ENCODE measurements at regions not wholly inside any gene's neighbourhood (a gene's known extent, or its start where the extent isn't known, plus 50 kb on each side); places are given as distances from the start of the nearest gene placed in this dataset.
"Not testable (repeated sequence)": the region's sequence is repeated elsewhere in the genome, so short reads cannot be mapped to it uniquely, and the experiment has no call there.

DNA sequence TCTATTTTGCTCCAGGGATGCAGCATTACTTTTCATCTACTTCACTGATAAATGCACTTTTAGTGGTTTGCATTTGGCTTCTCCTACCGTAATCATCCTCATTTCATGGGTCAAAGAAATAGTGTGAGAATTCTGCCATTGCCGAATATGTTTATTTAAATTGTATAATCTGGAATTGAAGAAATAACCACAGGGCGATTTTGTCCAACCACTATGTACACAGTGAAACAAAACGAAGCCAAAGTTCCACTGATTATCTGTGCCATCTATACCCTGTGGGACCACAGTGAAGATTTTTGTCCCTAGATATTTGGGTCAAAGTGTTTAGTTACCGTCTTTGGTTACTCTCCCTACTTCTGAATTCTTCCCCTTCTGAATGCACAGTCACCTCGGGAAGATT lies 888.6 kb upstream of the NRXN1 start:
- DNase-seq (ENCODE audit: low read depth, low spot score) = no peak
- H3K4me3 ChIP-seq (ENCODE audit: low read length) = no peak overlapping the region

DNA sequence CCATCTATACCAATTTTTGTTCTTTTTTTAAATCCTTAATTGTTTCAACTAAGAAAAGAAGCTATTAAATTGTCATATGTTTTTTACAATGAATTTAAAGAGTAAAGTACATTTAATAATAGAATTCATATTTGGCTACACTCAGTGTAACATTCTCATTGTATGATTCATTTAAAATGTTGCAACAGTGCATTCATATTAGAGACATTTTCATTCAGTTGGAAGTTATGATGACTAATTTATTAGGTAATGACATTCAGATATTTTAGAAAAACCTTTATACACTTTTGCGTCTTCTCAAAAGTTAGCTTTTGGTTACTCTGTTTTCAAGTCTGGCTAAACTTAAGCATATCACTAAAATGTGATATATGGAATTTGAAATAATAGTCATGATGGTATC lies 887.5 kb upstream of the NRXN1 start:
- no peak overlapping the region for H3K4me3 ChIP-seq (ENCODE audit: low read length)
- DNase-seq (ENCODE audit: low read depth, low spot score) = no peak

DNA sequence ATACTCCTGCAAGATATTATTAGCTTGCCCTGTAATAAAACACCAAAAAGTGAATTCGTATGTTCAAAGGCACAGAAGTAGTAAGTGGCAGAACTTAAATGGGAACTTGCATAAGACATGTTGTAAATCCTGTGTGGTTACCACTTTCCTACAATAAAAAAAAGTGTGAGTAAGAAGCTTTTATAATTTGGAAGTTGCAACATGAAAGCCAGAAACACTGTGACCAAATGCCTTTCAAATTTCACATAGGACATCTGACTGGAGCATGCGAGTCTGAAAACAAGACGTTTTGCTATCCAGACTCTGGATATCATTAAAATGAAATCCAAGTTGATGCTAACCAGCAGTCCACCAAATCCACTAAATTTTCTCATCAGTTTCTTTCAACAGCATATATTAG lies 886.2 kb upstream of the NRXN1 start:
- DNase-seq (ENCODE audit: low read depth, low spot score) = no peak
- no peak overlapping the region for H3K4me3 ChIP-seq (ENCODE audit: low read length)

DNA sequence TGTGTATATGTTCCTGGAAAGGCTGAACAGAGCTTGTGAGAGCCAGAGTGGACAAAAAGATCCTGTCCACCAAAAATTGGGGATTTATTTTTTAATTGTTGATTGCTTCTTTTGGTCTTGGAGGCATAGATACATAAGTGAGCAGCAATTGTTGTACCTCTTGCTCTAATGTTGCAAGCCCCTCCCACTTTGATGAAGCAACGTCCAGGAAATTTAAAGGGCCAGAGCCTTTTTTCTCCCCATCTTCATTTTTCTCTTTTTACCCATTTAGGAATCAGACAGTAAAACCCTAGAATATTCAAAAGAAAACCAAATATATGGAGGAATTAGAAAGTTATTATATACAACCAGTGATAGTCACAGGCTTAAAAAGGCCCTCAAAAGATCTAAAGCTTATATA lies 871.8 kb upstream of the NRXN1 start:
- DNase-seq (ENCODE audit: low read depth, low spot score) = no peak

DNA sequence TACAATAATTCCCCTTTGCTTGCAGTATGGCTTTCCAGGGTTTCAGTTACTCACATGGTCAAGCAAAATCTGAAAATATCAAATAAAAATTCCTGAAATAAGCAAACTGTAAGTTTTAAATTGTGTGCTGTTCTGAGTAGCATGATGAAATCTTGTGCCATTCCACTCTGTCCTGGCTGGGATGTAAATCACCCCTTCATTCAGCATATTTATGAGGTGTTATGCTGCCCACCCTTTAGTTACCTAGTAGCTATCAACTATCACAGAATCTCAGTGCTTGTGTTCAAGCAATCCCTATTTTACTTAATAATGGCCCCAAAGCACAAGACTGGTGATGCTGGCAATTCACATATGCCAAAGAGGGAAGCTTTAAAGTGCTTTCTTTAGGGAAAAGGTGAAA lies 867.7 kb upstream of the NRXN1 start:
- DNase-seq (ENCODE audit: low read depth, low spot score) = no peak
- no peak overlapping the region for H3K4me3 ChIP-seq (ENCODE audit: low read length)

More for the DNA sequence above, 871.8 kb upstream of the NRXN1 start:
- H3K4me3 ChIP-seq (ENCODE audit: low read length) = no peak overlapping the region

DNA sequence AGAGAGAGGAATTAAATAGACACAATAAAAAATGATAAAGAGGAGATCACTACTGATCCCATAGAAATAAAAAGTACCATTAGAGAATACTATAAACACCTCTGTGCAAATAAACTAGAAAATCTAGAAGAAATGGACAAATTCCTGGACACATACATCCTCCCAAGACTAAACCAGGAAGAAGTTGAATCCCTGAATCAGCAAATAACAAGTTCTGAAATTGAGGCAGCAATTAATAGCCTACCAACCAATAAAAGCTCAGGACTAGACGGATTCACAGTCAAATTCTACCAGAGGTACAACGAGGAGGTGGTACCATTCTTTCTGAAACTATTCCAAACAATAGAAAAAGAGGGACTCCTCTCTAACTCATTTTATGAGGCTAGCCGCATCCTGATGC lies 862.7 kb upstream of the NRXN1 start:
- DNase-seq (ENCODE audit: low read depth, low spot score); H3K4me3 ChIP-seq (ENCODE audit: low read length): not testable (repeated sequence)

DNA sequence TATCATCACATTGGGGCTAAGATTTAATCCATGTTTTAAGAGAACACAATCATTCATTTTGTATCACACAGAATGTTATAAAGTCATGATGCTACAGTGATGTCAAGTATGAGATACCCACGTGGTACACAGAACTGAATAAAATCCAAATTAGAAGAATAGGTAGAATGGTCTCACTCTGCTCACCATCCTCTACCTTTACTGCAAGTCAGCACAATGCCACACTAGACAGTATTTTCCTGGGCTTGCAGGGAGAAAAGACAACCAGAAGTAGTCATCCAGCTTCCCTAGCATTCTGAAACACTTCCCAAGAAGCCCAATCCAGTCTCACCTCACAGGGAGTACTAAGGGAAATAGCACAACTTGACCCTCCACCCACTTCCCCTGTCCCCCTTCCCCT lies 856.2 kb upstream of the NRXN1 start:
- no peak overlapping the region for H3K4me3 ChIP-seq (ENCODE audit: low read length)
- no peak for DNase-seq (ENCODE audit: low read depth, low spot score)

DNA sequence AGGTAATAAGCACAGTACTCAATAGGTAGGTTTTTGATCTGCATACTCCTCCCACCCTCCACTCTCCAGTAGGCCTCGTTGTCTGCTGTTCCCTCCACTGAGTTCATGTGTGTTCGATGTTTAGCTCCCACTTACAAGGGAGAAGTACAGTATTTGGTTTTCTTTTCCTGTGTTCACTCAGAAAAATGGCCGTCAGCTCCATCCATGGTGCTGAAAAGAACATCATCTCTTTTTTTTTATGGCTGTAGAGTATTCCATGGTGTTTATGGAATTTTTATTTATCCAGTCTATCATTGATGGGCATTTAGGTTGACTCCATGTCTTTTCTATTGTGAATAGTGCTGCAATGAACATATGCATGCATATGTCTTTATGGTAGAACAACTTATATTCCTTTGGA lies 849.7 kb upstream of the NRXN1 start:
- DNase-seq (ENCODE audit: low read depth, low spot score) = no peak
- H3K4me3 ChIP-seq (ENCODE audit: low read length) = no peak overlapping the region

DNA sequence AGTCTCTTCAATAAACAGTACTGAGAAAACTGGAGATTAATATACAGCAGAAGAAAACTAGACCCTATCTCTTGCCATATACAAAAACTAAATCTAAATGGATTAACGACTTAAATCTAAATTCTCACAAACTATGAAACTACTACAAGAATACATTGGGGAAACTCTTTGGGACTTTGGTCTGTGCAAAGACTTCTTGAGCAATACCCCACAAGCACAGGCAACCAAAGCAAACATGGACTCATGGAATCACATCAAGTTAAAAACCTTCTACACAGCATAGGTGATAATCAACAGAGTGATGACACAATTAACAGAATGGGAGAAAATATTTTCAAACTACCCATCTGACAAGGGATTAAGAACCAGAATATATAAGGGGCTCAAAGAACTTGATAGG lies 848.2 kb upstream of the NRXN1 start:
- no peak for DNase-seq (ENCODE audit: low read depth, low spot score)
- no peak overlapping the region for H3K4me3 ChIP-seq (ENCODE audit: low read length)

DNA sequence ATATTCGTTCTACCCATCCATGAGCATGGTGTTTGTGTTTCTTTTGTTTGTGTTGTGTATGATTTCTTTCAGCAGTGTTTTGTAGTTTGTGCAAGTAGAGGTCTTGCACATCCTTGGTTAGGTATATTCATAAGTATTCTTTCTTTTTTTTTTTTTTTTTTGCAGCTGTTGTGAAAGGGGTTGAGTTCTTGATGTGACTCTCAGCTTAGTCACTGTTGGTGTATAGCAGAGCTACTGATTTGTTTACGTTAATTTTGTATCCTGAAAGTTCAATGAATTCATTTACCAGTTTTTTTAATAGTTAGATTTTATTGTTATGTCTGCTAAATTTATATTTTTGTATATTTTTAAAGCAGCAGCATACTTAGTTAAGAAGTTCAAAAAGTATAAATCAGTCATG lies 834.4 kb upstream of the NRXN1 start:
- DNase-seq (ENCODE audit: low read depth, low spot score) = no peak
- no peak overlapping the region for H3K4me3 ChIP-seq (ENCODE audit: low read length)

DNA sequence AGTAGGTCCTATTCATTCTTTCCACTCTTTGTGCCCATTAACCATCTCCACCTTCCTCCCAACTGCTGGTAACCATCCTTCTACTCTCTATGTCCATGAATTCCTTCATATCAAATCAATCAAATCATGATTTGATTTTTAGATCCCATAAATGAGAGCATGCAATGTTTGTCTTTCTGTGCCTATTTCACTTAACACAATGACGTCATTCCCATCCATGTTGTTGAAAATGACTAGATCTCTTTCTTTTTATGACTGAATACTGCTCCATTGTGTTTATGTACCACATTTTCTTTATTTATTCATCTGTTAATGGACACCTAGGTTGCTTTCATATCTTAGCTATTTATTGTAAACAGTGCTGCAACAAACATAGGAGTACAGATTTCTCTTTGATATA lies 827.3 kb upstream of the NRXN1 start:
- no peak overlapping the region for H3K4me3 ChIP-seq (ENCODE audit: low read length)
- no peak for DNase-seq (ENCODE audit: low read depth, low spot score)

DNA sequence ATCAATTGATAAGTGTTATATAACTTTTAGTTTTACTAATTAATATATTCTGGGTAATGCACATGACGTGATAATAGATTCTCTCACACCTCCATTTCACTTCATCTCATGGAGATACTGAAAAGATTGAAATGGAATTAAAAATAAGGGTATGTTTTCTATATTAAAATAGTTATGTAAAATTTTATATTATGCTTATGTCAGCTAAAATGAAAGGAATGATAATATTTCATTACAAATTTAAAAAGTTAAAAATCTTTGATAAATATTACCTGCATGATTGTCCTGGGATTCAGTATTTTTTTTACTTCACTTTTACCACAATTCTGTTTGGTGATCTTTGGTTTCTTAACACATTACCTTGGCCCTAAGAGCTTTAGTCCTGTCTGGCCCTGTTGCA lies 823.8 kb upstream of the NRXN1 start:
- H3K4me3 ChIP-seq (ENCODE audit: low read length) = no peak overlapping the region
- no peak for DNase-seq (ENCODE audit: low read depth, low spot score)

DNA sequence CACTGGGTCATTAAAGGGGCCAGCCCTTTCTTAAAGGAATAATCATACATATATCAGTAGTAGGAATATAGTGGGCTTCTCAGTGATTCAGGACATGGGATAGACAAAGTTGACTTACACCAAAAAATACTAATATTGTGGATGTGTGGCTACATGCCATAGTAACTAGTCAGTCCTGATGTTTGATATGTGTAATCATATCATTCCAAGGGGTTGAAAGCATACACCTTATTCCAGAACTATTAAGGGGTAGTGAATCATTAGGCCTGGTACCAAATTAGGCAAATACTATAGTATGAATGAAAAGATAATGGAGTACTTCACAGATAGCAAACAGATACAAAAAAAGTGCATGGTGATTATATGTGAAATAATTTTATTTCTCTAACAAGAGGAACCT lies 814.9 kb upstream of the NRXN1 start:
- no peak overlapping the region for H3K4me3 ChIP-seq (ENCODE audit: low read length)
- no peak for DNase-seq (ENCODE audit: low read depth, low spot score)

DNA sequence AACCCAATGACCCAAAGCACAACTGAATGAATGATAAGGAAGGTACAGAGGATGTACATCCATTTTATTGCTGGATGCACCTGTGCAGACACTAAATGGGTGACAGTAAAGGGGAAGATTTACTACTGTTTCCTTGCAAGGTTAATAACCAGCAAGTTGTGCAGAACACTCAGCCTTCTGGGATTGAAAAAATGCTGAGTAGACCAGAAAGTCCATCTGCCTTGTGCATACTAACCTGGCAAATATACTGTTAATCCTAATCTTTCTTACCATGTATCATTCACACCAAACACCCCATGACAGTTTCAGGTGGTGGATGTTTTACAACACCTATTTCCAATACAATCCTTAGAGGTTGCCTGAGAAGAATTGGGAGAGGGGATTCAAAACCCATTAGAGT lies 814.1 kb upstream of the NRXN1 start:
- H3K4me3 ChIP-seq (ENCODE audit: low read length) = no peak overlapping the region
- DNase-seq (ENCODE audit: low read depth, low spot score) = no peak

DNA sequence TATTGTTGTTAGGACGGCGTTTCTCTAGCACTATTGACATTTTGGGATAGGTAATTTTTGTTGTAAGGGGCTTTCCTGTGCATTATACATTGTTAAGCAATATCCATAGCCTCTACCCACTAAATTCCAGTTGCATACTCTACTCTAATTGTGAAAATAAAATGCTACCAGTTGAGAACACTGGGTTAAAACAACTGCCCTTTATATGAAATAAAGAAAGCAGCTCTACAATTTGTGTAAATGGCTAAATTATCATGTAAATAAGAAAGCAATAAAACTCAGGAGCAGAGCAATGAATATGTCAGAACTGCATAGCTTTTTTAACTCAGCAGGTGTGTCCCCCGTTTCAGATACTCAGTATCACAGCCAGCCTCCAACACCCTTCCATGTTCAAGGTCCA lies 812.7 kb upstream of the NRXN1 start:
- DNase-seq (ENCODE audit: low read depth, low spot score) = no peak
- no peak overlapping the region for H3K4me3 ChIP-seq (ENCODE audit: low read length)

DNA sequence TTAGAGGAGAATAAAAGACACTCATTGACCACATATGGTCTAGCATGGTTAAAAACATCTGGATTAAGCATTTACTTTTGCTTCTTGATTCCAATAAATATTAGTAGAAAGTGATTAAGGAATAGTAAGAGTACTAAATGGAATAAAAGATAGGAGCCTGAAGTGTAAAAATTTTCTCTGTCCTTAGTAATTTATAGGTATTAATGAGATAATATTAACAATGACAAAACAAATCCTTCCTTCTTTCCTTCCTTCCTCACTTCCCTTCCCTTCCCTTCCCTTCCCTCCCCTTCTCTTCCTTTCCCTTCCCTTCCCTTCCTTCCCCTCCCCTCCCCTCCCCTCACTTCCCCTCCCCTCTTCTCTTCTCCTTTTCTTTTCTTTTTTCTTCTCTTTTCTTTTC lies 797.5 kb upstream of the NRXN1 start:
- DNase-seq (ENCODE audit: low read depth, low spot score) = no peak
- H3K4me3 ChIP-seq (ENCODE audit: low read length) = no peak overlapping the region

DNA sequence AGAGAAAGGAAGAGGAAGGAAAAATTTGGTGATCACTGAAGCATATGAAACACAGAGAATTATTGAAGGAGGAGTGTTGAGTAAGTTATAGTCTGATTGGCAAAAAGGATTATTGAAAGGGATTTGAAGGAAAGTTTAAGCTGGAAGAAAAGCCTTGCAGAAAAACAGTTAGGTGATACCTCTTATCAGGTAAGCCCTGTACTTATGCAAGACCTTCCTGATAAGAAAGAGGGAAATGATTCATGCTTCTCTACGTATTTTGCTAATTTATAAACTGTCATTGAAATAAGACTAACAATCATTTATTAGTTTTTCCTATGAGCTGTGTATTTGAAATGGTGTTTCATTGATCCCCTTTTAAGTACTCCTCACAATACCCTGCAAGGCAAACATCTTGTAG lies 793.9 kb upstream of the NRXN1 start:
- H3K4me3 ChIP-seq (ENCODE audit: low read length) = no peak overlapping the region
- DNase-seq (ENCODE audit: low read depth, low spot score) = no peak

DNA sequence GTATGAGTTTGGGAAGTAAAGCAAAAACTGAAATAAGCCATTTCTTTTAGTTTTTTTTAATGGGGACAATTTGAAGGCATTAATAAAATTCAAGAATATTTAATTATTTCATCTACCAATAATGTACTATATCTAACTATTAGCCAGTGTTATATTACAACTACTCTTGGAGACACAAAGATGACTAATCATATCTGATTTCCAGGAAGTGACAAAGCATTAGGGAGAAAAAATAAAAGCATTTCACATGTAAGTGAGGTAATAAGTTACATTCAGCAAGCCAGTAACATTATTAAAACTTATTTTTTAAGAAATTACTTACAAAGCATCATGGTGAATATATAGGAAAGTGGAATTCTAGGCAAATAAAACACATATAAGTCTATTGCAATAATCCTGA lies 781.3 kb upstream of the NRXN1 start:
- DNase-seq (ENCODE audit: low read depth, low spot score) = no peak
- H3K4me3 ChIP-seq (ENCODE audit: low read length) = no peak overlapping the region

DNA sequence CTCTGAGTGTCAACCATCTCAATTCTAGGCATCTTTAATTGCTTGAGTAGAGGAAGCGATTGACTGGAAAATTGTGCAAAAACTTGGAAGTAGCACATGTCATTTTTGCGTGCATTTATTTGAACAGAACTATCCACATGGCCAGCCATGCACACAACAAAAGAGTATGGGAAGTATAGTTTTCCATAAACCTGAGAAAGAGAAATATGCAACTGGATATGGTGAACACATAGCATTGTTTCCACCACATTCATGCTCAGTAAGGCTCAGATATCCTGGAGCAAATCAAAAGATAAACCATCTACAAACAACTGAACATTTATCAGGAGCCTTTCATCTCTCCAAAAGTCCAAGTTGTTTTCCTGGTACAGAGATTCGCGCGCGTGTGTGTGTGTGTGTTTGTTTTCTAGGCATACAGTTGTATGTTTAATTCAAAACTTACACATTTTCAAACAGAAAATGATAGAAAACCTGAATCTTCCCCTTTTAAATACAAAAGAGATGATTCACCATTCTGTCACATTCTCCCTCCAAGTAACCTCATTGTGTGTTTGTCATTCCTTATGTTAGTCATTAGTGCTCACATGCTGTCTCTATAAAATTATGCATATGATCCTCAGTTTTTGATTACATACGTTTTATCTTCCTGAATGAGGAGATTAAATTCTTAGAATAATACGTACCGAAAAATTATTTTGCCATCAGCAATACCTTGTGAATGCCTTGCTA lies 780.4 kb upstream of the NRXN1 start:
- H3K4me3 ChIP-seq (ENCODE audit: low read length) = no peak overlapping the region
- DNase-seq (ENCODE audit: low read depth, low spot score) = no peak

DNA sequence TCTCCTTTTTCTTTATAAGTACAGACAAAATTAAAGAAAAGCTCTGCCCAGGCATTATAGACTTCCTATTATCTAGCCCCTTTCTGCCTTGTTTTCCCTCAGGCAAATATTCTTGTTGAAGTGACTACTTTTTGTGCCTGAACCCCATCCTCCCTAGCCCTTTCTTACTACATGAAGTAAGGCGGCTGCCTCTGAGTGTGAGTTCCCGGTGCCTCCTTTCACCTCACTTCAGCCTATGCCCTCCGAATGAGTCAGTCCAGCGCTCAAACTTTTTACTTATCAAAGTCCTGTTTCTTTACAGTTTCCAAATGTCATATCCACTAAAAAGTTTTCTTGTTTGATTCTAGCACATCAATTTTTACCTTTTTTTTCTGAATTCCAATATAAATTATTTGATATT lies 778.3 kb upstream of the NRXN1 start:
- H3K4me3 ChIP-seq (ENCODE audit: low read length) = no peak overlapping the region
- no peak for DNase-seq (ENCODE audit: low read depth, low spot score)

DNA sequence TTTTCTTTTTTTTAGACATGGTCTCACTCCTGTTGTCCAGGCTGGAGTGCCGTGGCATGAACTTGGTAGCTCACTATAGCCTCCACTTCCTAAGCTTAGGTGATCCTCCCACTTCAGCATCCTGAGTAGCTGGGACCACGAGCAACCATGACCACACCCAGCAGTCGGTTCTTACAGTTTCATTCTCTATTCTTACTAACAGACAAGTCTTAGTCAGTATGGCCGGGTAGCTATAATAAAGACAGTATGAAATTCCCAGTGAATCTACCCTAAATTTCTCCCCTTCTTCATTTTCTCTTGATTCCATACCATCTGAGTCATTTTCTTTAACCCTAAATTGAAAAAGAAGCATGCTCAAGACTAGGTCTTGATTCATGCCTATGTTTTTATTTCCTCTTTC lies 775.3 kb upstream of the NRXN1 start:
- H3K4me3 ChIP-seq (ENCODE audit: low read length) = no peak overlapping the region
- no peak for DNase-seq (ENCODE audit: low read depth, low spot score)
